Stimulated activated CD4-positive, alpha-beta T cell treated with anti-CD3 and anti-CD28 coated beads, Interleukin-1b, Interleukin-23, amount 100 ng/mL, for 4 hours (primary cell): ENCODE measurements at regions not wholly inside any gene's neighbourhood (a gene's known extent, or its start where the extent isn't known, plus 50 kb on each side); places are given as distances from the start of the nearest gene placed in this dataset.

Experiments
- DNase-seq, 2 donors: peaks; one replicate each; pipeline ENCODE4 v3.0.0-alpha.2; 2020; ENCODE audit warnings: low read depth in 2 of 2

- DNase-seq: no peak
Observed at GRCh38 chr5:3954633-3955032, 359.0 kb downstream of the IRX1 start.

GRCh38 chr5:3957658-3958057 is 362.0 kb downstream of the IRX1 start:
- DNase-seq: no peak

GRCh38 chr5:3958389-3958788 is 362.8 kb downstream of the IRX1 start:
- no peak for DNase-seq

- no peak for DNase-seq
Observed at GRCh38 chr5:3962113-3962512, 366.5 kb downstream of the IRX1 start.

- DNase-seq: no peak
Observed at GRCh38 chr5:3963652-3964051, 368.0 kb downstream of the IRX1 start.

GRCh38 chr5:3980156-3980555 is 384.5 kb downstream of the IRX1 start:
- DNase-seq: no peak

- no peak for DNase-seq
Observed at GRCh38 chr5:3987867-3988266, 392.2 kb downstream of the IRX1 start.

- no peak for DNase-seq
Observed at GRCh38 chr5:3993856-3994473, 398.3 kb downstream of the IRX1 start.

- no peak for DNase-seq
Observed at GRCh38 chr5:3994628-3995027, 399.0 kb downstream of the IRX1 start.

GRCh38 chr5:3995954-3996619 is 400.5 kb downstream of the IRX1 start:
- DNase-seq: no peak

GRCh38 chr5:3996707-3997336 is 401.2 kb downstream of the IRX1 start:
- no peak for DNase-seq

- DNase-seq: no peak
Observed at GRCh38 chr5:3997670-3998069, 402.0 kb downstream of the IRX1 start.

- DNase-seq: no peak
Observed at GRCh38 chr5:3999929-4000328, 404.3 kb downstream of the IRX1 start.

- DNase-seq: no peak
Observed at GRCh38 chr5:4001004-4001403, 405.4 kb downstream of the IRX1 start.

GRCh38 chr5:4001758-4002533 is 406.3 kb downstream of the IRX1 start:
- DNase-seq: no peak

- DNase-seq: no peak
Observed at GRCh38 chr5:4005335-4005734, 409.7 kb downstream of the IRX1 start.

GRCh38 chr5:4007001-4007400 is 411.4 kb downstream of the IRX1 start:
- DNase-seq: no peak

- no peak for DNase-seq
Observed at GRCh38 chr5:4011943-4012342, 416.3 kb downstream of the IRX1 start.

- no peak for DNase-seq
Observed at GRCh38 chr5:4013106-4013898, 417.7 kb downstream of the IRX1 start.

GRCh38 chr5:4015709-4016108 is 420.1 kb downstream of the IRX1 start:
- no peak for DNase-seq

- no peak for DNase-seq
Observed at GRCh38 chr5:4017076-4017803, 421.6 kb downstream of the IRX1 start.
